ENCODE measurements at regions not wholly inside any gene's neighbourhood (a gene's known extent, or its start where the extent isn't known, plus 50 kb on each side); places are given as distances from the start of the nearest gene placed in this dataset.

DNA sequence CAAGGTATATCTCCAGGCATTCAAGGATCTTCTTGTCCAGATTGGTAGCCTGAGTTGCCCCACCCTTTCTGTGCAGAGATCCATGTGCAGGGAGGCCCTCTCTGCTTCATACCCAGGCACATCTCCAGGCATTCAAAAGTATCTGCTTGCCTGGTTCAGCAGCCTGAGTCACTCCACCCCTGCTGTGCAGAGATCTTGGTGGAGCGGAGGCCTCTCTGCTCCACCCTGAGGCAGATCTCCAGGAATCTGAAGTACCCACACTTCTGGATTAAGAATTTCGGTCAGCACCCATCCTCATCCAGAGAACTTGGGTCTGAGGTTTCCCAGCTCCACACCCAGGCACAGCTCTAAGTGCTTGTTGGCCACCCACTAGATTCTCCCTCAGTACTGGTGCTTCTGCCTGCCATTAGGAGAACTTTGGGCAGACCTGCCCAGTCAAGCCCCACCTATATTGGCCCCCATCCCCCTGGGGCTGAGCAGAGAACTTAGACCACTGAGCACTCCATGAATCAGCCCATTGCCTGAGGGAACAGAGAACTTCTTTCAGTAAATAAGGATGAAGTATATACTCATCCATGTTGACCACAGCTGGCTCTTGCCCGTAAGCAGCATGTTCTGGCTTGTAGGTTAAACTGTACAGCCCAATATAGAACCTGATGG, 199.5 kb upstream of the ZCCHC13 start:
- H3K4me1 ChIP-seq (ENCODE audit: control insufficient read depth, insufficient read depth, low read length): no peaks in the 10 kb centered on the region
- CTCF ChIA-PET: no interaction called here
- no peak overlapping the region for H3K4ac ChIP-seq (ENCODE audit: low read depth, low read length)
- no peaks in the 10 kb centered on the region for H3K9me1 ChIP-seq (ENCODE audit: insufficient read depth, low read length)
- no peaks in the 10 kb centered on the region for H4K20me1 ChIP-seq (ENCODE audit: insufficient read depth, low read length)
- H2BK5ac ChIP-seq (ENCODE audit: low read depth, low read length, poor library complexity, severe bottlenecking): no peak overlapping the region
- no peak overlapping the region for H4K91ac ChIP-seq (ENCODE audit: insufficient read depth, low read depth, low read length)
- no peak for TF ChIP-seq SMC3 (IDR thresholded peaks at IDR 0.05; ENCODE audit: low read depth, low read length)
- no peak for TF ChIP-seq BHLHE40 (IDR thresholded peaks at IDR 0.05; ENCODE audit: low read depth, low read length)
- TF ChIP-seq FOS (IDR thresholded peaks at IDR 0.05; ENCODE audit: low read depth, low read length): no peak
- TF ChIP-seq NFE2L2 (IDR thresholded peaks at IDR 0.05; ENCODE audit: low read depth, low read length): no peak
- TF ChIP-seq MAFK (IDR thresholded peaks at IDR 0.05; ENCODE audit: low read depth, low read length): no peak
- no peak for TF ChIP-seq CTCF (conservative IDR thresholded peaks at IDR 0.05; ENCODE audit: low read depth, low read length)
- TF ChIP-seq, protein P1, sequence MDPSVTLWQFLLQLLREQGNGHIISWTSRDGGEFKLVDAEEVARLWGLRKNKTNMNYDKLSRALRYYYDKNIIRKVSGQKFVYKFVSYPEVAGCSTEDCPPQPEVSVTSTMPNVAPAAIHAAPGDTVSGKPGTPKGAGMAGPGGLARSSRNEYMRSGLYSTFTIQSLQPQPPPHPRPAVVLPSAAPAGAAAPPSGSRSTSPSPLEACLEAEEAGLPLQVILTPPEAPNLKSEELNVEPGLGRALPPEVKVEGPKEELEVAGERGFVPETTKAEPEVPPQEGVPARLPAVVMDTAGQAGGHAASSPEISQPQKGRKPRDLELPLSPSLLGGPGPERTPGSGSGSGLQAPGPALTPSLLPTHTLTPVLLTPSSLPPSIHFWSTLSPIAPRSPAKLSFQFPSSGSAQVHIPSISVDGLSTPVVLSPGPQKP (IDR thresholded peaks at IDR 0.05; ENCODE audit: borderline replicate concordance, low read depth, low read length): no peak
- TF ChIP-seq RFX5 (IDR thresholded peaks at IDR 0.05; ENCODE audit: low read depth, low read length): no peak
- TF ChIP-seq RAD21 (IDR thresholded peaks at IDR 0.05; ENCODE audit: low read length): no peak
- TF ChIP-seq MXI1 (IDR thresholded peaks at IDR 0.05; ENCODE audit: borderline replicate concordance, low read depth, low read length): no peak
- H4K8ac ChIP-seq (ENCODE audit: low read depth in 2 of 2, low read length in 2 of 2): no peak overlapping the region
- no peak overlapping the region for H2BK120ac ChIP-seq (ENCODE audit: low read depth, low read length)
- no peak overlapping the region for H3K56ac ChIP-seq (ENCODE audit: extremely low read depth, insufficient read depth, low read length)
- in situ Hi-C loops (cut with MboI; ENCODE audit: low sequenced_read_pairs): no loop called here
- H2BK20ac ChIP-seq (ENCODE audit: low read depth, low read length): no peak overlapping the region
- H3K9ac ChIP-seq (ENCODE audit: low read depth, low read length): no peak overlapping the region
- no peak overlapping the region for H2AK9ac ChIP-seq (replicated peaks; ENCODE audit: low read depth, low read length, poor library complexity)
- H2BK15ac ChIP-seq (ENCODE audit: low read depth, low read length): no peak overlapping the region
- ATAC-seq (ENCODE audit: low read depth): peak; percentile 29; the same call in 1 of the 2 replicates
- no TSS peak for BruUV-seq (replicated peaks)
- H3K4me2 ChIP-seq (ENCODE audit: low read depth, low read length): no peak overlapping the region
- H3K18ac ChIP-seq (ENCODE audit: low read depth, low read length): no peak overlapping the region
- peak; percentile 5 for DNase-seq
- no peak overlapping the region for H2AFZ ChIP-seq (replicated peaks; ENCODE audit: low read length, poor library complexity)
- no peaks in the 10 kb centered on the region for H3K79me1 ChIP-seq (ENCODE audit: low read depth in 1 of 2, low read length in 2 of 2)
- dilution Hi-C loops (cut with HindIII; ENCODE audit: low sequenced_read_pairs, unreplicated experiment): no loop called here
- no CpG with 5 or more reads among the region's 3 CpGs for WGBS, 2 experiments (ENCODE audit: extremely low coverage in 2 of 2, insufficient read length in 1 of 2)
- peaks cover 13% of the 10 kb centered on the region for H3K9me3 ChIP-seq (ENCODE audit: control insufficient read depth, insufficient read depth, low read length)
- H4K5ac ChIP-seq (ENCODE audit: low read depth, low read length): no peak overlapping the region
- H3K14ac ChIP-seq (replicated peaks; ENCODE audit: low read depth, low read length): no peak overlapping the region
- peaks cover 1% of the 10 kb centered on the region; the same call in 1 of the 2 replicates for H3K36me3 ChIP-seq (ENCODE audit: control insufficient read depth, insufficient read depth, low read length)
- H3K23ac ChIP-seq (ENCODE audit: low read depth, low read length): no peak overlapping the region
- H2AK5ac ChIP-seq (ENCODE audit: low read depth, low read length): no peak overlapping the region
- POLR2A ChIA-PET (ENCODE audit: unreplicated experiment): no interaction called here
- intact Hi-C loops (cut with micrococcal nuclease): no loop called here
- H3K4me3 ChIP-seq (ENCODE audit: insufficient read depth, low read depth, low read length): no peak overlapping the region
- H3K27me3 ChIP-seq (ENCODE audit: control insufficient read depth, insufficient read depth, low read length): 0 out of 2 replicates have a peak, but pooled peaks cover 2% of the 10 kb centered on the region
- no peak overlapping the region for H3K27ac ChIP-seq (ENCODE audit: insufficient read depth, low read length)

All from IMR-90 (cell line).